NCI-H2196 treated with DMSO at 0.1 percent for 48 hours (cell line): ENCODE measurements at regions not wholly inside any gene's neighbourhood (a gene's known extent, or its start where the extent isn't known, plus 50 kb on each side); places are given as distances from the start of the nearest gene placed in this dataset.

Experiments
- DNase-seq: peaks from one replicate; lab custom pipeline; 2025; ENCODE audit not compliant: unreplicated experiment; lab: John Stamatoyannopoulos, UW

DNA sequence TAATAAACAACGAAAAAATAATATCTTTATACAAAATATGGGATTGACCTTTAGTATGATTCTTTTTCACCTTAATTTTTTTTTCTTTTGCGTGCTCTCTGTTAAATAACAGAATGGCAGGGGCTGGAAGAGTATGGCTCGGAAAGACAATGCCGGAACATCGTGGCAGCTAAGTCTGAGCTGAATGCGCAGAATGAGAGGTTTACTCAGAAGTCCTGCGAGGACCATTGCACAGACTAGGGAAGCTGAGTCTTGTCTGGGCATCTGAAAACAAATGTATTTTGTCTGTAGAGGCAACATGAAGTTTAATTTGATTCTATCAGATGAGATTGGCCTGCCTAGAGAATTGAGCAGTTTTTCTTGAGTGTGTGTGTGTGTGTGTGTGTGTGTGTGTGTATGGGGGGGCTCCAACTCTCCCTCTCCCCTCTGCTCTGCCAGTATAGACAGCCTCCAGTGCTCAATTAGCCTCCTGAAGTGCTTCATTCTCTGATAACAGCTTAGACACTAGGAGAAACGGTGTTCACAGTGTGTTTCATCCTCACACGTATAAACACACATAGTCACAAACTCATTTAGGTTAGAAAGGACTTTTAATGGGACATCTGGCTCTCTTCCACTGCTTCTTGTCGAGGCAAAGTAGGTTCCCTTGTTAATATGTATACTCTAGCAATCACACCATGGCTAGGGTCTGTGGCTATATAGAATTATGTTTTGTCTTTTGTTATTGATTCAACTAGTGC, 244.3 kb upstream of the SORL1-AS1 start:
- no peak for DNase-seq

- no peak for DNase-seq
Measured at GRCh38 chr11:121696177-121696871, 243.6 kb upstream of the SORL1-AS1 start.

DNA sequence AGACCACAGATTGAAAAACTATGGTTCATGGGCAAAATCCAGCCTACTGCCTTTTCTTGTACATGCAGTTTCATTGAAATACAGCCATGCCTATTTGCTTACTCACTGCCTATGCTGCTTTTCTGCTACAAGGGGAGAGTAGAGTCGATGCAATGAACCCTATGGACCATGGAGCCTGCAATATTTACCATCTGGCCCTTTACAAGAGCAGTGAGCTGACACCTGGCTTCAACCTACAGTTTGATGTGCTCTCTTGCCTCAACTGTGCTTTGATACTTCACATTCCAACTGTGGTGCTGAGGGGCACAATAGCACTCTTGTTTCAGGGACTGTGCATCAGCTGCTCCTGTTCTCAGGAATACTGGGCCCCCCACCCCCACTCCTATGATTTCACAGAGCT, 239.5 kb upstream of the SORL1-AS1 start:
- DNase-seq, result no peak

DNA sequence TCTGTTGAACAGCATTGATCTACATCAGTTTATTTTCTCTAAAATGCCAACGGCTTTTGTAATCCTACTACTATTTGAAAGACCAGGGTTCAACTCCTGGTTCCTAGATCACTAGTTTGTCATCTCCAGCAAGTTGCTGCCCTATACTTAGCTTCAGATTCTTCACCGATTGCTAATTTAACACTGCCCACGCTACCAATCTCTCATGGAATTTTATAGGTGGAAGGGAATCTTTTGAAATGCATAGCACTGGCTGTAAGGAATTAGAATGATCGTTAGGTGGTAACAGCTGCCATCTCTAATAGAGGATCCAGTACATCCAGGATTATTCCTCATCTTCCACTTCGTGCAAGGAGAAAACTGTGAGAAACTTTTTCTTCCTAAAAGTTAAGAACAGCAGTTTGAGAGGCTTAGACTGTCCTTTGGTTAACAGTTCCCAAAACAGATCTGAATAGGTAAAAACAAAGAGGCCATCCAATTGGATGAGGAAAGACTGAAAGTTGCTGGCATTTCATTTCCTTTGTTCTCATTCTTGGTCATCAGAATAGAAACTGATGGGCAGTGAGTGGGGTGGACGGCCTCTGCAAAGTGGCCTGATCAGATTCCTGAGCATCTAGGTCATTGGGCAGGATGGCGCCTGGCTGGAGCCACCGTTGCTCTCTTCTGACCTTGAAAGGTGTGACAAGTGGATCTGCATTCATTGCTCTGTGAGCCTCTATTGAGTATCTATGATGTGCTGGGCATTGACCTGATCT, 236.3 kb upstream of the SORL1-AS1 start:
- DNase-seq, result no peak

- DNase-seq, result no peak
Measured at GRCh38 chr11:121688055-121688491, 235.3 kb upstream of the SORL1-AS1 start.

DNA sequence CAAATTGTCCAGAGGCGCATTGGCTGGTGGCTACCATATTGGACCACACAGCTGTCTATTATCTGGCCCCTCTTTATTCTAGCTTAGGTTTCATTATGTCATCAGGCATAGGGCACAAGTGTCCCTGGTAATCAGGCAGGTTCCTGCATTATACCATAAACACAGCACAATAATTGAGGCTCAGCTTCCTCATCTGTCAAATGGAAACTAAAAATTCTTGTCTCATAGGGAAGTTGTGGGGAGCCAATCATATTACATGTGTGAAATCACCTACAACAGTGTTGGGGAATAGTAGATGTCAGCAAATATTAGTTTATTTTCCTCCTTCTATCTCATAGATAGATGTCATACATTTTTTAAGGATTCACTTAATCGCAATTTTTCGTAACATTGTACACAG, 231.0 kb upstream of the SORL1-AS1 start:
- no peak for DNase-seq
